AG04449 (cell line): ENCODE measurements at regions not wholly inside any gene's neighbourhood (a gene's known extent, or its start where the extent isn't known, plus 50 kb on each side); places are given as distances from the start of the nearest gene placed in this dataset.

Source experiments
- CTCF ChIA-PET: fragments of 350-600 bp; formaldehyde crosslinking; extraction: SDS; loops from one replicate; lab custom pipeline; 2021; ENCODE audit warnings: antibody characterized with exemption; lab: Yijun Ruan, JAX
- POLR2A ChIA-PET: fragments of 400-600, 350-600 bp; formaldehyde crosslinking; extraction: SDS; loops from one replicate; lab custom pipeline; 2020; ENCODE audit warnings: antibody characterized with exemption, inconsistent platforms; lab: Yijun Ruan, JAX
- DNase-seq: peaks from one replicate; pipeline ENCODE4 v3.0.0-alpha.2; 2010; ENCODE audit warnings: low read depth, low spot score
- H3K4me3 ChIP-seq: 2 replicates; pipeline ENCODE4 v1.5.1; 2011; ENCODE audit warnings: low read depth, mild to moderate bottlenecking, control low read depth, low read length
- CTCF ChIP-seq: IDR thresholded peaks from one replicate; pipeline ENCODE4 v1.5.1; 2011; ENCODE audit warnings: mild to moderate bottlenecking, moderate library complexity, low read length, control low read depth, inconsistent platforms; ENCODE audit not compliant: insufficient read depth; ENCODE audit errors: missing control alignments

- ChIA-PET CTCF (no interaction called here), POLR2A (no interaction called here)
- DNase-seq = no peak
- TF ChIP-seq CTCF = no peak
- no peak overlapping the region for H3K4me3 ChIP-seq
Observed at GRCh38 chr3:81380234-81380633, 381.2 kb downstream of the GBE1 start.

DNA sequence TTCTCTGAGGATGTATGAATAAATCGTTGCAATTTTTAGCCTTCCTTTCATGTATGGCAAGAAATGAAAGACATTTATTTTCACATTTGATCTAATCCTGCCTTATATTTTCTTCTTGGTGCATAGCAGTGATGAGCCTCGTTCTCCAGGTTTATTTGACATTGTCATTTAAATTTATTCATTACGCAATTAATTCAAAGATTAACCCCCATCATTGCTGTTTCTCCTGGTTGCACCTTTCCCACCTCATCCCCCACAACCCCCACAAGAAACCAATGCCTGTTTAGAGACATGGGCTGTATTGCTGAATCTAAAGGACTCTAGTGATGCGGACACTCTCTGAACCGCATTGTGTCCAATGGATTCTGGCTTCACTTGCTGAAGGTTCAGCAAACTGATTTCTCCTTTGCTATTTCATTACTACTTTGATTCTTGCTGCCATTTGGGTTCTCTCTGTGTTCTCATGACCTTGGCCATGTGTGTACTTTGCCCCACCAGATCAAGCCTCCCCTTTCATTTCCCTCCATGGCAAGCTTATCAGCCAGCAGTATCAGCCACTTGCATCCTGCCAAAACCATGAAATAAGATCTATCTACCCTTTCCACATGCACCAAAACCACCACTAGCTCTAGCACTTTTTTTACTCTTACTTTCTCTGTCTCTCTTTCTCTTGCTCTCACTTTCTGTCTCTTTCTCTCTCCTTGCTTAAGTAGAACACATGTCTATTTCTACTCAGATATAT, 382.7 kb downstream of the GBE1 start:
- ChIA-PET POLR2A (no interaction called here), CTCF (no interaction called here)
- H3K4me3 ChIP-seq = no peak overlapping the region
- no peak for TF ChIP-seq CTCF
- DNase-seq = no peak

- POLR2A ChIA-PET = no interaction called here
- DNase-seq = no peak
Observed at GRCh38 chr3:81375921-81376320, 385.5 kb downstream of the GBE1 start.

GRCh38 chr3:81364411-81364810, 397.0 kb downstream of the GBE1 start:
- POLR2A ChIA-PET = no interaction called here
- no peak for TF ChIP-seq CTCF
- H3K4me3 ChIP-seq = no peak overlapping the region
- CTCF ChIA-PET = no interaction called here
- DNase-seq = no peak

More at GRCh38 chr3:81375921-81376320, 385.5 kb downstream of the GBE1 start:
- CTCF ChIA-PET = no interaction called here
- TF ChIP-seq CTCF = no peak
- H3K4me3 ChIP-seq = no peak overlapping the region

DNA sequence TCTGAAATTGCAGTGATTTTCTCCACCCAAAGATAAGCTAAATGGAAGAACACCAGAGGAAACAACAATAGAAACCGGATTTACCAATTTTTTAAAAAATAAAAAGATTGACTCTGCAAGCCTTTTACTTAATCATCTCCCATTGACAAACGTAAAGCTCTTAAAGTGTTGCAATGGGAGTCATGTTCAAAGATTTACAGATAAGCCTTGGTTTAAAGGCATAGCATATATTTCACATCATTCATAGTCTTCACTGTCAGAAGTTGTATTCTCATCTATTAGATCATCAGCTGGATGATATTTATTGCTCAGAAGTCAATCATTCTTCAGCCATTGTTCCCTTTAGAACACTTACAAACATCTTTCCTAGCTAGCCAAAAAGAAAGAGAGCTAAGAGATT, 397.6 kb downstream of the GBE1 start:
- no peak for TF ChIP-seq CTCF
- H3K4me3 ChIP-seq = no peak overlapping the region
- POLR2A ChIA-PET = no interaction called here
- CTCF ChIA-PET = no interaction called here
- no peak for DNase-seq

GRCh38 chr3:81354119-81354518, 407.3 kb downstream of the GBE1 start:
- POLR2A ChIA-PET = no interaction called here
- CTCF ChIA-PET = no interaction called here
- TF ChIP-seq CTCF = no peak
- DNase-seq = no peak
- no peak overlapping the region for H3K4me3 ChIP-seq
